GM23248 (cell line): ENCODE measurements at regions not wholly inside any gene's neighbourhood (a gene's known extent, or its start where the extent isn't known, plus 50 kb on each side); places are given as distances from the start of the nearest gene placed in this dataset.

Source experiments
- EZH2 ChIP-seq: fragments of 200-600 bp; sonication (generic); IDR thresholded peaks from 2 replicates; pipeline ENCODE4 v1.6.1; 2018; ENCODE audit warnings: antibody characterized with exemption, mild to moderate bottlenecking; ENCODE audit not compliant: insufficient read depth, poor library complexity, severe bottlenecking
- EZH2phosphoT487 ChIP-seq: fragments of 200-600 bp; sonication (generic); IDR thresholded peaks from 2 replicates; pipeline ENCODE4 v1.6.1; 2018; ENCODE audit warnings: antibody characterized with exemption, moderate library complexity, mild to moderate bottlenecking, low read depth; ENCODE audit not compliant: insufficient read depth

GRCh38 chr15:69756440-69756839 is 303.8 kb downstream of the RPLP1 start:
- TF ChIP-seq EZH2 (no peak), EZH2phosphoT487 (no peak)
